Activated CD4-positive, alpha-beta T cell treated with anti-CD3 and anti-CD28 coated beads for 24 hours (primary cell): ENCODE measurements at regions not wholly inside any gene's neighbourhood (a gene's known extent, or its start where the extent isn't known, plus 50 kb on each side); places are given as distances from the start of the nearest gene placed in this dataset.

Source experiments
- DNase-seq, 2 donors: peaks; one replicate each; pipeline ENCODE4 v3.0.0-alpha.2; 2020; ENCODE audit warnings: low read depth in 2 of 2

GRCh38 chr5:56622141-56622540 is 193.2 kb upstream of the MAP3K1 start:
- DNase-seq: no peak

GRCh38 chr5:56620903-56621677 is 194.3 kb upstream of the MAP3K1 start:
- no peak for DNase-seq

GRCh38 chr5:56617998-56618397 is 197.4 kb upstream of the MAP3K1 start:
- DNase-seq: no peak

- DNase-seq: no peak
Observed at GRCh38 chr5:56616454-56617160, 198.7 kb upstream of the MAP3K1 start.

- no peak for DNase-seq
Observed at GRCh38 chr5:56615361-56616153, 199.8 kb upstream of the MAP3K1 start.

- no peak for DNase-seq
Observed at GRCh38 chr5:56612759-56613158, 202.6 kb upstream of the MAP3K1 start.

GRCh38 chr5:56612353-56612752 is 203.0 kb upstream of the MAP3K1 start:
- no peak for DNase-seq

GRCh38 chr5:56610093-56610698 is 205.2 kb upstream of the MAP3K1 start:
- peak in 1 of 2 donors; percentile 15 for DNase-seq

- no peak for DNase-seq
Observed at GRCh38 chr5:56608217-56608925, 207.0 kb upstream of the MAP3K1 start.

- DNase-seq: no peak
Observed at GRCh38 chr5:56607551-56607950, 207.8 kb upstream of the MAP3K1 start.

- DNase-seq: no peak
Observed at GRCh38 chr5:56607074-56607473, 208.3 kb upstream of the MAP3K1 start.

GRCh38 chr5:56606192-56606591 is 209.2 kb upstream of the MAP3K1 start:
- no peak for DNase-seq

- DNase-seq: no peak
Observed at GRCh38 chr5:56605231-56605630, 210.1 kb upstream of the MAP3K1 start.

GRCh38 chr5:56601641-56602071 is 213.7 kb upstream of the MAP3K1 start:
- no peak for DNase-seq

- DNase-seq: no peak
Observed at GRCh38 chr5:56598941-56599340, 216.4 kb upstream of the MAP3K1 start.

GRCh38 chr5:56596155-56596554 is 219.2 kb upstream of the MAP3K1 start:
- no peak for DNase-seq

- DNase-seq: no peak
Observed at GRCh38 chr5:56595566-56595965, 219.8 kb upstream of the MAP3K1 start.

GRCh38 chr5:56594792-56595191 is 220.6 kb upstream of the MAP3K1 start:
- no peak for DNase-seq

- no peak for DNase-seq
Observed at GRCh38 chr5:56591081-56591480, 224.3 kb upstream of the MAP3K1 start.

GRCh38 chr5:56589481-56589860 is 225.9 kb upstream of the MAP3K1 start:
- DNase-seq: no peak
